Skin epidermis (tissue), 12 donors: ENCODE measurements at regions not wholly inside any gene's neighbourhood (a gene's known extent, or its start where the extent isn't known, plus 50 kb on each side); places are given as distances from the start of the nearest gene placed in this dataset.
"Not testable (repeated sequence)": the region's sequence is repeated elsewhere in the genome, so short reads cannot be mapped to it uniquely, and the experiment has no call there.

Experiments used
- H3K27ac ChIP-seq, 21 experiments: fragments of 200-600 bp; sonication (generic) in 11 of 21; one replicate each; pipeline ENCODE4 v1.5.0; 2020; ENCODE audit warnings: mild to moderate bottlenecking in 3 of 21, inconsistent platforms in 2 of 21, moderate library complexity in 2 of 21
- H3K4me3 ChIP-seq, 7 experiments: fragments of 200-600 bp; sonication (generic) in 2 of 7; one replicate each; pipeline ENCODE4 v1.5.0; 2020; ENCODE audit warnings: inconsistent platforms in 2 of 7, mild to moderate bottlenecking in 2 of 7, moderate library complexity in 1 of 7

DNA sequence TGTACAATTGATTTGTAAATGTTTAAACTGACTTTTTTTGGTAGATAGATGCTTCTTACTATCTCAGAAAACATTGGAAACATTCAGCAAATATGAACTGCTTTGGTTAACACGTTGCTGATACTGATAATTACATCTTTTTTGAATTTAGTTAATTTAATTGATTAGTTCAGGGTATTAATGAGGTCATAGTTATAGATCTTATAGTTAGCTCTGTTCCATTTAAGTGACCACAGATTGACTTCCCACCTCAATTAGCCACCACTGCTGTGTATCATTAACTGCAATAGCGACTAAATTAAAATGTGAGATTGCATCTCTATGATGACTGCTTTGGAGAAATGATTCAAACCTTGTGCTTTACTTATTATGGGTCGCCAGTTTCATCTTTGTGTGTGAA, 407.1 kb upstream of the EDIL3 start:
- no peak overlapping the region for H3K27ac ChIP-seq
- H3K4me3 ChIP-seq, result no peak overlapping the region

DNA sequence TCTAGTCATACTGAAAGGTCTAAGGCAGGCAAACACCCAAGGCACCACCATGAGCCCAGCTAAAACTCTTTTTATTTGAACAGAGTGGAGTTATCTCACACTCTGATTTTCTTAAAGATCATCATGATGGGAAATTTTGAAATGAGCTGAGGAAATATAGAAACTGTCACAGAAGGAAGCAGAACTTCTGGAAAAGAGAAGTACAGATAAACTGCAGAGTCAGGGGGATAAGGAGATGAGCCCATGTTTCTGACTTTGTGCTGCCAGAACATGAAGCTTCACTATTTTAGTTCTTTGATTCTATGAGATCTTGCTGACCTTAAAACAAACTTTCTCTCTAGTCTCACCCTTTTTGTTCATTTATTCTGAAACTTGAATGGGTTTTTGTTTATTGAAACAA, 406.5 kb upstream of the EDIL3 start:
- Histone ChIP-seq H3K27ac (peak overlapping the region in 1 of 21 experiments; percentile 8), H3K4me3 (no peak overlapping the region)

DNA sequence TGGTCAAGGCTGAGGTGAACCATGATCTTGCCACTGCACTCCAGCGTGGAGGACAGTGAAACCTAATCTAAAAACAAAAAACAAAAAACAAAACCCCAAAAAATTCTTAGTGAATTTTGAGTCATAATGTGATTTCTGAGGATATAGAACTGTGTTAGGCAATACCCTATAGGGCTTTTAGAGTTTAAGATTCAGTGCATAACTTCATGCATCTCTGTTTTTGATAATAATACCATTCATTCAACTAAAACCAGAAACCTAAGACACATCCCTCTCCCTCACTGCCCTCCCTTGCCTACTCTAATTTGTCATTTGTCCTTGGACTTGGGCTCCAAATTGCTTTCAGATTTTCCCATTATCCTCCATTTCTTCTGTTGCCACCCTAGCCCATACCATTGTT, 405.7 kb upstream of the EDIL3 start:
- Histone ChIP-seq H3K4me3 (no peak overlapping the region), H3K27ac (peak overlapping the region in 1 of 21 experiments; percentile 8)

DNA sequence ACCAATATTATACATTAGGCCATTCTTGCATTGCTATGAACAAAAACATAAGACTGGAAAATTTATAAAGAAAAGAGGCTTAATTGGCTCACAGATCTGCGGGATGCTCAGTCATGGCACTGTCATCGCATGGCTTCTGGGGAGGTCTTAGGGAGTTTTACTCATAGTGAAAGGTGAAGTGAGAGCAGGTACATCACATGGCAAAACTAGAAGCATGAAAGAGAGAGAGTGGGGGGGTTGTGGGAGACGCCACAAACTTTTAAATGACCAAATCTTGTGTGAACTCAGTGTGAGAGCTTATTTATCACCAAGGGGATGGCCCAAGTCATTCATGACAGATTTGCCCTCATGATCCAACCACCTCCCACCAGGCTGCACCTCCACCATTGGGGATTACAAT, 398.3 kb upstream of the EDIL3 start:
- Histone ChIP-seq H3K27ac (no peak overlapping the region), H3K4me3 (no peak overlapping the region)

DNA sequence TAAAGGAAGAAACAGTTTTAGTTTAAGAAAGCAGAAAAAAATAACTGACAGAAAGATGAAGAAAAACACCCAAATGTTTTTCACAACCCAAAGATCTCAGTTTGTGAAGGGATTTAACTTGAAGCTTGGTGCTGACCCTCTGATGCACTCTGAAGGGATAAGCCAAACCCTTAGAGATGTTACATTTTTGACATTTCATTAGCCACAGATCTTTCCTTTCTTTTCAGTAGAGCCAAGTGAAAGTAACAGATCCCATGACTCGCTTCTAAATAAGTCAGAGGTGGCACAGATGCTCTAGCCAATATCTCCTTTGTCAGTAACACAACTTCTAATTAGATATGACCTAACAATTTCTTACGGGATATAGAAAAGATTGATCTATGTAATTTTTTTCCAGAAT, 394.5 kb upstream of the EDIL3 start:
- no peak overlapping the region for H3K4me3 ChIP-seq

DNA sequence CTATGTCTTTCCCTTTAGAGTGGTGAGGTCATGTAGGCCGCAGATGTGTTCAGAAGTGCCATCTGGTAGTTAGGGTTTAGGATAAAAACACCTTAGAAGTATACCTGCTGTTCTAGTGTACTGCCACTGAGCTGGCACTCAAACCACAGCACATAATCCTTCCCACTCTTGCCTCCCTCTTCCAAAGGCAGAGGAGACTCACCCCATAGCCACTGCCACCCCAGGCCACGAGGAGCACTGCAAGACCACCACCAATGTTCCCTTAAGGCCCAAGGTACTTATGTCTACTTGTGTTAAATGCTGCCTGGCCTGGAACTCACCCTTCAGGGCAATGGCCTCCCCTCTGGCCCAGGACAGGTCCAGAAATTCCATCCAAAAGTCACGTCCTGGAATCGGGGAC, 379.5 kb upstream of the EDIL3 start:
- H3K4me3 ChIP-seq, result no peak overlapping the region
- no peak overlapping the region for H3K27ac ChIP-seq

More for the DNA sequence above, 394.5 kb upstream of the EDIL3 start:
- H3K27ac ChIP-seq, result no peak overlapping the region

DNA sequence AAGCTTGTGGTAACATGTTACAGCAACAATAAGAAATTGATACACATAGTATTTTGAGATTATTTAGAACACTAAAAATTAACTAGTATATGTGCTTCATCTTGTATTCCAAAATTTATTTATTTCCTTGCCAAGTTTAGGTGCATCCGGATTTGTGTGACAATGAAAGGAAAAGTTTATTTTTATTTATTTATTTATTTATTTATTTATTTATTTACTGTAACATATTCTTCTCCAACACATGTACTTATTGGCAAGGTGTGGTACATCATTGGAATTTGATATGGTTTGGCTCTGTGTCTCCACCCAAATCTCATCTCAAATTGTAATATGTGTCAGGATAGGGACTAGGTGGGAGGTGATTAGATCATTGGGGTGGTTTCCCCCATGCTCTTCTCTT, 373.3 kb upstream of the EDIL3 start:
- H3K27ac ChIP-seq, result no peak overlapping the region
- no peak overlapping the region for H3K4me3 ChIP-seq

DNA sequence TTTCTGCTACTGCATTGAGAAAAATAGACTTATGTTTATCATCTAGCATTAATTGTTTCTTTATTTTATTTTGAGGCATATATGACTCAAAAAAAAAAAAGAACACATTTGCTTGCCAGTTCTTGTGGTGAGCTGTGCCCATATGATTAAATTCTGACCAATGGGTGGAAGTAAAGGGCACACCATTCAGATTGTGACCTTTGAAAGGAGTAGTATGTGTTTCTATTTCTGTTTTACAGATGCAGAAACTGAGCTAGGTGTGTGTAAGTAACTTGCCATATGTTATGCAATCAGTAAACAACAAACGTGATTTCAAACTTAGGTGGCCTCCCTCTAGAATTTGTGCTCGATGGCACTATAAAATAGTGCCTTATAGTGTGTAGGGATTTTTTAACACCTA, 368.1 kb upstream of the EDIL3 start:
- no peak overlapping the region for H3K27ac ChIP-seq

DNA sequence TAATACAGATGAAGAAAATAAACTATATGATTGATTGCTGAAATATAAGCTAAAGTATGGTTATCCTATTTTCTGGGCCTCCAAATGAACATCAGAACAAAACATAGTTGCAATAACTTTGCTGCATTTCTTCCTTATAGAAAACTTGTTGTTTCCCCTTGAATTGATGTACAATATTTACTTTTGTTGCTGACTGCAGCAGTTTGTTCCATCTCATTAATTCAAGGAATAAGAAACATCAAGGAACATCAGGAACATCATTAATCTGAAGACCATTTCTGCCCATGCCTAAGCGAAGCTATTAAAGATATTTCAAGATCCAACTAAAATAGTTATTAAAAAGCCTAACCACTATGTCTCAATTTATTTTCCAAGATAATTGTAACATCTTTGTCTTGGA, 363.6 kb upstream of the EDIL3 start:
- Histone ChIP-seq H3K27ac (no peak overlapping the region), H3K4me3 (no peak overlapping the region)

More for the DNA sequence above, 368.1 kb upstream of the EDIL3 start:
- H3K4me3 ChIP-seq, result no peak overlapping the region

DNA sequence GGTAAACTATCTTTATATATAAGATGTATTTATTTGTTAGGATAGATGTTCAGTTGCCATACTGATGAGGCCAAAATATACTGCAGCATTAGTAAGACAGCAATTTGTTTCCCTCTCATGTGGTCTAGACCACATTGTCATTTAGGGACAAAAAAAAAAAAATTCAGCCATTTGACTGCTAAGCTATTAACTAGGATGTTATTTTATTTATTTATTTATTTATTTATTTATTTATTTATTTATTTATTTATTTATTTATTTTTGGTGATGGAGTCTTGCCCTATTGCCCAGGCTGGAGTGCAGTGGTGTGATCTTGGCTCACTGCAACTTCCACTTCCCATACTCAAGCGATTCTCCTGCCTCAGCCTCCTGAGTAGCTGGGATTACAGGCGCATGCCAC, 361.6 kb upstream of the EDIL3 start:
- not testable (repeated sequence) for H3K27ac ChIP-seq

DNA sequence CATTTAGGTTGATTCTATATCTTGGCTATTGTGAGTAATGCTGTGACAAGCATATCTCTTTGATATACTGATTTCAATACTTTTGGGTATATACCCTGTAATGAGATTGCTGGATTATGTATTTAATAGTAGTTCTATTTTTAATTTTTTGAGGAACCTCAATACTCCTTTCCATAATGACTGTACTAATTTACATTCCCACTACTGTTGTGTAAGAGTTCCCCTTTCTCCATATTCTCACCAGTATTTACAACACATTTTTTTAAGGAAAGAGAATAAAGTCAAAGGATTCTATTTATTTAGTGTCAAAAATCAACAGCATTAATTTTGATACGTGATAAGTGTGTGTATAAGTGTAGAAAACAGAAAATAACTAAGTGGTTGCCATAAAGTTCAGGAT, 356.4 kb upstream of the EDIL3 start:
- no peak overlapping the region for H3K27ac ChIP-seq
- no peak overlapping the region for H3K4me3 ChIP-seq

More for the DNA sequence above, 361.6 kb upstream of the EDIL3 start:
- H3K4me3 ChIP-seq, result not testable (repeated sequence)

DNA sequence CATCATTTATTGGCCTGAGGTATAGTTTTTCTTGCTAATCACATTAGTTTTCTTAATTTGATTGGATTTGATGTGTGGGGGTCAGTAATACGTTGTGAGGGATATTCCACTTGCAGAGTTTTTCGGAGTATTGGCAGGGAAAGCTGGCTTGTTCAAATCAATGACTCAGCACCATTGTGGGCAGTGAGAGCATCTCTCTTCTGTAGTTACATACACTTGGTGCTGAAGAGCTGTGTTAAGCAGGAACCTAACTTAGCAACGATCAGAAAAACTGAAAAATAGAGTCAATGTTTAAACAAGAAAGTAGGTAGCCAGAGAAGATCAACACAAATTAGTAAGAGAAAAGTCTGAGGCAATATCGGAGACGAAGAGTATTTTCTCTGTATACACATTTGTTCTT, 344.6 kb upstream of the EDIL3 start:
- H3K27ac ChIP-seq, result no peak overlapping the region
- H3K4me3 ChIP-seq, result no peak overlapping the region

DNA sequence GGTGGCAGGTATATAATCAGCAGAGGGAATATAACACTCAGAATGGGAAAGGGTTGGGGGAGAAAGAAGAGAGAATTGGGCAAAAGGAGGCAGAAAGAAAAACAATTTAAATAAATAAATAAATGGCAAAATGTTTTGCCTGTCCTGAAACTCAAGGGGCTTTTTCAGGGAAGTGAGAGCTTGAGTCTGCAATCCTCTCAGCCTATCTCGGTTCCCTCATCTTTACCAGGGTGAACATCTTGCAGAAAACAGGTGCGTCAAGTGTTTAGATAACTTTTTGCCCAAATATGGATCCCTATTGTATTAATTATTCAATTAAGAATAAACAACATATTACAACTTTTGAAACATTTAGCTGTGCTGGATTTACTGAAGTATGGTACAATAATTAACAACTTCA, 343.0 kb upstream of the EDIL3 start:
- Histone ChIP-seq H3K27ac (no peak overlapping the region), H3K4me3 (no peak overlapping the region)

DNA sequence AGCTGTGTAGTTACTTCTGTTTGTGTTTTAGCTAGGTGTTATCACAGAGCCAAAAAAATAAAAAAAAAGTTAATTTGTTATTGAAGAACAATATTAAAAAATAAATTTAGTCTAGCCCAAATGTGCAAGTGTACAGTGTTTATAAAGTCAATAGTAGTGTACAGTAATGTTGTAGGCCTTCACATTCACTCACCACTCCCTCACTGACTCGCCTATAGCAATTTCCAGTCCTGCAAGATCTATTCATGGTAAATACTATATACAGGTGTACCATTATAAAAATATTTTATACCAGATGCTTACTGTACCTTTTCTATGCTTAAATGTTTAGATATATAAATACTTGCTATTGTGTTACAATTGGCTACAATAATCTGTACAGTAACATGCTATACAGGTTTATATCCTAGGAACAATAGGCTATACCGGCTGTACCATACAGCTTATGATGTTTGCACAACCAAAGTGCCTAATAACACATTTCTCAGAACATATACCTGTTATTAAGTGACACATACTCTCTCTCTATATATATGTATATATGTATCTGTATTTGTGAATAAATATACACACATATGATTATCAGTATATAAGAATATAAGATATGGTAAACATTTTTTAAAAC, 341.4 kb upstream of the EDIL3 start:
- Histone ChIP-seq H3K27ac (no peak overlapping the region), H3K4me3 (no peak overlapping the region)

DNA sequence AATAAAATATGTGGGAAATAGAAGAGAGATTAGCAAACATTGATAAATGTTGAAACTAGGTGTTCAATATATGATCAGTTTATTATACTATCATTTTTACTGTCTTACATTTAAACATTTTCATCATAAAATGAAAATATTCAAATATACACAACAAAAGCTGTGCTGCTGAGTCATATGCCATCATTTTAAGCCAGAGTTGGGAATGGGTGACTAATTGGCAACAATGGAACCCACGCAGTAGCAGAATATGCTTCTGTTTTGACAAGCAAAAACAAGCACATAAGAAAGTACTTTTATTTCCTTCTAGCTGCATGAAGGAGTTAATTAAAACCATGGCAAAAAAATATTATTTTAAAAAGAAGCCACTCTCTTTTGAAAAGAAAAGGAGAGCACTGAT, 340.0 kb upstream of the EDIL3 start:
- H3K4me3 ChIP-seq, result no peak overlapping the region
- no peak overlapping the region for H3K27ac ChIP-seq

DNA sequence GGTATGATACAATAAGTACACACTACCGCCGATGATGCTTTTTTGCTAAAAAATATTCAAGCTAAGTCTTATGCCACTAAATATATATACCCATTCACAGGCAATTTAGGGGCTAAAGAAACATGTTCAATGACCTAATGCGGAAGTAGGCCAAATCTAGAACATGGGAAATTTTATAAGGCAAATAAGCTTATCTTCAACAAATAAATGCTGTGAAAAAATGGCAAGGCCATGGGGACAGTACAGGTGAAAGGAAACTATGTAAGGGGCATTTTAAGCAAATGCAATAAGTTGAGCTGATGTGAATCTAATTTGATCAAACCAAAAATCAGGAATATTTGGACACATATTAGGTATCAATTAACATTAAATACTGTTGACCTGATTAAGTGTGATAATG, 339.5 kb upstream of the EDIL3 start:
- H3K27ac ChIP-seq, result no peak overlapping the region
- H3K4me3 ChIP-seq, result no peak overlapping the region

DNA sequence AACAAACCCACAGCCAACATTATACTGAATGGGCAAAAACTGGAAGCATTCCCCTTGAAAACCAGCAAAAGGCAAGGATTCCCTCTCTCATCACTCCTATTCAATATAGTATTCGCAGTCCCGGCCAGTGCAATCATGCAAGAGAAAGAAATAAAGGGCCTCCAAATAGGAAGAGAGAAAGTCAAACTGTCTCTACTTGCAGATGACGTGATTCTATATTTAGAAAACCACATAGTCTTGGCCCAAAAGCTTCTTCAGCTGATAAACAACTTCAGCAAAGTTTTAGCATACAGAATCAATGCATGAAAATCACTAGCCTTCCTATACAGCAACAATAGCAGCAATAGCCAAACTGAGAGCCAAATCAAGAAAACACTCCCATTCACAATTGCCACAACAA, 333.7 kb upstream of the EDIL3 start:
- Histone ChIP-seq H3K27ac (no peak overlapping the region), H3K4me3 (no peak overlapping the region)

DNA sequence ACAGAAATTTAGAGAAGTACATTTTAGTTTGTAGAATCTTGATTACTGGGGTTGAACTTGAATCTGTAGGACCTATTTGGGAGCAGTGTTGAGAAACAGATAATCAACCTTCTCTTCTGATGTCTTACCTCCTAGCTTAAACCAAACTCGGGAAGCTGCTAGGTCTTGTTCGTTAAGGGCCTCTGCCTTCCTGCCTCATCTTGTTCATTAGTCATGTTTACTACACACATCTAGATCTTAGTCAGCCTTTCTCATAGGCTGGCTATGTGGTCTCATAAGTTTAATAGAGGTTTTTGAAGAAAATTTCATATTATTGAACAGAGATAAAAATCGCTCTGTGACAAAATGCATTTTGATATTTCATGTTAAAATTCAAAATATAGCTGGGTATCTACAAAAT, 331.0 kb upstream of the EDIL3 start:
- Histone ChIP-seq H3K27ac (no peak overlapping the region), H3K4me3 (no peak overlapping the region)

DNA sequence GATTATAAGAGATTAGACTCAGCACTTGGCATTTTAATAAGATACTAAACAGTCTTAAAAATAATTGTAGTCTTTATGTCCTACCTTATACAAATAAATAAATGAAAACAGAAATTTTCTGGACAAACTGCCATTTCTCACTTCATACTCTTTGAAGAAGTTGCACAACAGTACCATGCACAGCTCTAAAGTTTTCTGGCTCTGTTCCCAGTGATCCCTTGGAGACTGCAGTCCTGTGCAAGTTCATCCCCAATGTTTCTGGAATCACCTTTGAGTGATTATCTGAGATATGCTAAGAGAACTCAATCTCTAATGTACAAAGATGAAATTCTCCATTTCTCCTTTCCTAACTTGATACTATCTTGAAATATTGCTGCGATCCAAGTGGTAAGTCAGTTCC, 330.4 kb upstream of the EDIL3 start:
- no peak overlapping the region for H3K4me3 ChIP-seq
- H3K27ac ChIP-seq, result no peak overlapping the region

DNA sequence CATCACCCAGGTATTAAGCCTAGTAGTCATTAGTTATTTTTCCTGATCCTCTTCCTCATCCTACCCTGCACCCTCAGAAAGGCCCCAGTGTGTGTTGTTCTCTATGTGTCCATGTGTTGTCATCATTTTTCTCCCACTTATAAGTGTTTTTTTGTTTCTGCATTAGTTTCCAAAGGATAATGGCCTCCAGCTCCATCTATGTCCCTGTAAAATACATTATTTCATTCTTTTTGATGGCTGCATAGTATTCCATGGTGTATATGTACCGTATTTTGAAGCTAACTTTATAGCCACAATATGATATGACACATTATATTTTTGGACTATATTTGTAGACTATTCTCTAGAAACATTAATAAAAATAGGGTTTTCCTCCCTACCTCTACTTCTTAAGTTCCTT, 324.4 kb upstream of the EDIL3 start:
- Histone ChIP-seq H3K27ac (no peak overlapping the region), H3K4me3 (no peak overlapping the region)

DNA sequence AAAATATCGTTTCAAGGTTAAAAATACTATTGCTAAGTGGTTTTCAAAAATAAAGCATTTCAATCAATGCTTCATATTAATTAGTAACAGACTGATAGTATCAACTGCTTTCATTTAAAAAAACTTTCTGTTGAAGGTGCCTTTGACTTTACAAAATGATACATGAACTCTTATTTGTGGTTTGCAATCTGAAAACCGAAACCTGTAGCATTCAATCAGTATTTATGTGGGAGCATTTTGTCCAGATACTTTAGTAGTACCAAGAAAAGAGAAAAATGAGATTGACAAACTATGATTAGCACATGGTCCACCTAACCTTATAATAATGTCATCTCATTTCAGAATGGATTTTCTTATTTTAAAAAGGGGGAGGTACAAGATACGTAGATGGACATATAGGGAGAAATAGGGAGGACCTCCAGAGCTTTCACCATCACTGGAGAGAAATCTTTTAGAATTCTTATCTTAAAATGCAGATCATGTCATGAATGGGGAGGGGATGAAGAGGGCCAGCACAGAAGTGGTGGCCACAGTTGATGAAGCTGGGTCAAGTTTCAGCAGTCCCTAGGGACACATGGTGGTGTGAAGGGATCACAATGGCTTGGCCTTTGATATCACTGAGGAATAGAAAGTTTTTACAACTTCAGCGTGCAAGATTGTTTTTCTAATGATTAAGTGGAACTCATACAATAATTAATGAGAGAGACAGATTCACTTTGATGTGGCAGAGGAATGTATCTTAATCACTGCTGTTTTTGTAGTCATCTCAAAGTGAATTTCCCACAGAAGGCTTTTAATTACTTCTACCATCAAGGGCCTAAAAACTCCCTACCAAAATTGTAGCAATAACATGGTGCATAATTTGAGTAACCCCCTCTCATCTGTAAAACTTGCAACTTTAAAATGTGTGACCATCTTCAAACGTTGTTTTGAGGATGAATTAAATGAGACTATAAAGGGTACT, 322.3 kb upstream of the EDIL3 start:
- Histone ChIP-seq H3K4me3 (no peak overlapping the region), H3K27ac (no peak overlapping the region)
